SU-DHL-6 (cell line): ENCODE measurements at regions not wholly inside any gene's neighbourhood (a gene's known extent, or its start where the extent isn't known, plus 50 kb on each side); places are given as distances from the start of the nearest gene placed in this dataset.
A peak's percentile ranks its signal among the peaks of the same experiment; 100 is the strongest.
"Not testable (repeated sequence)": the region's sequence is repeated elsewhere in the genome, so short reads cannot be mapped to it uniquely, and the experiment has no call there.

Experiments used
- H2AFZ ChIP-seq: fragments of 200-600 bp; sonication (generic); 2 replicates; pipeline ENCODE4 v1.6.1; 2014; ENCODE audit warnings: low read depth, mild to moderate bottlenecking, moderate library complexity, mixed read lengths, antibody characterized with exemption, low read length; ENCODE audit not compliant: severe bottlenecking
- H3F3A ChIP-seq: fragments of 200-600 bp; shearing (Covaris generic); 2 replicates; pipeline ENCODE4 v1.6.0; 2016; ENCODE audit warnings: antibody characterized with exemption, mild to moderate bottlenecking; ENCODE audit not compliant: insufficient read depth
- H3K27ac ChIP-seq: fragments of 200-600 bp; sonication (generic); 2 replicates; pipeline ENCODE4 v1.5.1; 2016; ENCODE audit warnings: low read depth, mild to moderate bottlenecking, low read length, moderate library complexity, mixed read lengths
- H3K27me3 ChIP-seq: fragments of 200-600 bp; sonication (generic), shearing (Covaris generic); 2 replicates; pipeline ENCODE4 v1.6.0; 2014; ENCODE audit warnings: mild to moderate bottlenecking, low read length
- H3K36me3 ChIP-seq: fragments of 200-600 bp; sonication (generic); 2 replicates; pipeline ENCODE4 v1.6.1; 2014; ENCODE audit warnings: mild to moderate bottlenecking, low read length, mixed read lengths
- H3K4me2 ChIP-seq: fragments of 300-600, 200-600 bp; shearing (Covaris generic), sonication (generic); 2 replicates; pipeline ENCODE4 v1.6.0; 2014; ENCODE audit warnings: low read length, low read depth, mild to moderate bottlenecking; ENCODE audit not compliant: poor library complexity, severe bottlenecking
- H3K4me3 ChIP-seq: fragments of 200-600 bp; sonication (generic); 2 replicates; pipeline ENCODE4 v1.5.1; 2014; ENCODE audit warnings: antibody characterized with exemption, low read length, mild to moderate bottlenecking, mixed read lengths; ENCODE audit not compliant: insufficient read depth, poor library complexity, severe bottlenecking
- H3K79me2 ChIP-seq: fragments of 200-600 bp; sonication (generic); 2 replicates; pipeline ENCODE4 v1.6.1; 2014; ENCODE audit warnings: mild to moderate bottlenecking, low read length, moderate library complexity; ENCODE audit not compliant: insufficient read depth
- H3K9ac ChIP-seq: fragments of 200-600 bp; sonication (generic); 2 replicates; pipeline ENCODE4 v1.7.0; 2014; ENCODE audit warnings: mild to moderate bottlenecking, low read length
- H3K9me2 ChIP-seq: fragments of 200-600 bp; sonication (generic); replicated peaks from 2 replicates; pipeline ENCODE4 v1.6.1; 2014; ENCODE audit warnings: low read length; ENCODE audit not compliant: insufficient read depth
- H3K9me3 ChIP-seq: fragments of 200-600 bp; sonication (generic); 2 replicates; pipeline ENCODE4 v1.6.1; 2014; ENCODE audit warnings: low read length, mixed read lengths; ENCODE audit not compliant: insufficient read depth
- H4K20me1 ChIP-seq: fragments of 200-600 bp; sonication (generic); 2 replicates; pipeline ENCODE4 v1.6.1; 2014; ENCODE audit warnings: low read depth, mild to moderate bottlenecking, antibody characterized with exemption, low read length, moderate library complexity, mixed read lengths
- EZH2phosphoT487 ChIP-seq: fragments of 200-600 bp; sonication (generic), shearing (Covaris generic); conservative IDR thresholded peaks from 2 replicates; pipeline ENCODE4 v1.6.1; 2018; ENCODE audit warnings: mild to moderate bottlenecking, antibody characterized with exemption, low read length, moderate library complexity, mixed read lengths
- TF ChIP-seq, protein P1 (sequence below): fragments of 200-600 bp; sonication (generic); IDR thresholded peaks from one replicate; pipeline ENCODE4 v1.5.1; 2017; ENCODE audit warnings: antibody characterized with exemption, mild to moderate bottlenecking, low read length, moderate library complexity; ENCODE audit not compliant: insufficient read depth, poor library complexity, severe bottlenecking

DNA sequence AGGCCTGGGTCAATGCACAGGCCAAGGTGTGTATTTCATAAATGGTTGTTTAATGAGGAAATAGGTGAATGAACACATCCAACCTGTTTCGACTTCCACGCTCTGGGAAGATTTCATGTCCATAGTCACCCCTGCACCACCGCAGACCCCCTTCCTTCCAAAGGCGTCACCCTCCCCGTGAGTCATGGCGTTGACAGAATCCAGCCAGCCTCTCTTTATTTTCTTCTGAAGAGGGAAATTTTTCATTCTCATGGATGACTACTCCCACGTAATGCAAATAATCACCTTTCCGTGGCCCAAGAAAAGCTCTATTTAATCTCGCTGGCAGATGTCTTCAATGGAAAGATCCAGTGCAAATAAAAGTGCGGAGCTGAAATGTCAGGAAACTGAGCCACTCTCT is 75.3 kb upstream of the FOXK1 start:
- Histone ChIP-seq H3K36me3 (no peaks in the 10 kb centered on the region), H3K9me3 (no peaks in the 10 kb centered on the region), H3K79me2 (no peaks in the 10 kb centered on the region), H3K4me2 (no peak overlapping the region), H3K27ac (no peak overlapping the region), H3K9me2 (no peaks in the 10 kb centered on the region), H3K4me3 (no peak overlapping the region), H2AFZ (no peak overlapping the region), H3K27me3 (no peaks in the 10 kb centered on the region), H3F3A (no peaks in the 10 kb centered on the region), H4K20me1 (no peaks in the 10 kb centered on the region), H3K9ac (no peak overlapping the region)
- no peak for TF ChIP-seq EZH2phosphoT487
- TF ChIP-seq, protein P1, sequence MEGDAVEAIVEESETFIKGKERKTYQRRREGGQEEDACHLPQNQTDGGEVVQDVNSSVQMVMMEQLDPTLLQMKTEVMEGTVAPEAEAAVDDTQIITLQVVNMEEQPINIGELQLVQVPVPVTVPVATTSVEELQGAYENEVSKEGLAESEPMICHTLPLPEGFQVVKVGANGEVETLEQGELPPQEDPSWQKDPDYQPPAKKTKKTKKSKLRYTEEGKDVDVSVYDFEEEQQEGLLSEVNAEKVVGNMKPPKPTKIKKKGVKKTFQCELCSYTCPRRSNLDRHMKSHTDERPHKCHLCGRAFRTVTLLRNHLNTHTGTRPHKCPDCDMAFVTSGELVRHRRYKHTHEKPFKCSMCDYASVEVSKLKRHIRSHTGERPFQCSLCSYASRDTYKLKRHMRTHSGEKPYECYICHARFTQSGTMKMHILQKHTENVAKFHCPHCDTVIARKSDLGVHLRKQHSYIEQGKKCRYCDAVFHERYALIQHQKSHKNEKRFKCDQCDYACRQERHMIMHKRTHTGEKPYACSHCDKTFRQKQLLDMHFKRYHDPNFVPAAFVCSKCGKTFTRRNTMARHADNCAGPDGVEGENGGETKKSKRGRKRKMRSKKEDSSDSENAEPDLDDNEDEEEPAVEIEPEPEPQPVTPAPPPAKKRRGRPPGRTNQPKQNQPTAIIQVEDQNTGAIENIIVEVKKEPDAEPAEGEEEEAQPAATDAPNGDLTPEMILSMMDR: no peak

DNA sequence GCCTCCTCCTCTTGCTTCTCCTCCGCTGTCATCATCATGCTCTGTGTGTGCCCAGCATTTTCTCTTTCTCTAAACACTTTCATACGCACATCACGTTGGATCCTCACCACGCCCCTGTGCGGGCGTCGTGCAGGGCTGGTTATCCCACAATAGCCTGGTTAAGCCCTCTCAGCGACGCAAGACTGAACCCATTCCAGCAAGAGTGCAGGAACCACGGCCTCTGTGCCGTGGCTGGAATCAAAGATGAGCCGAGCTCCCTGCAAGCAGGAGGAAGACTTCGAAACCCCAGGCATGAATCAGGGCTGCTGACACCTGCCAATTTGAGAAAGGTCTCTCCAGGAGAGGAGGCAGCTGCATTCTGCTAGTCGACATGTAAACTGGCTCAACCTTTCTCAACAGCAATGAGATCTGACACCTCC is 74.8 kb upstream of the FOXK1 start:
- no peak for TF ChIP-seq EZH2phosphoT487
- TF ChIP-seq, protein P1: no peak
- Histone ChIP-seq H2AFZ (no peak overlapping the region), H3F3A (no peaks in the 10 kb centered on the region), H3K9me3 (no peaks in the 10 kb centered on the region), H4K20me1 (no peaks in the 10 kb centered on the region), H3K4me2 (no peak overlapping the region), H3K27ac (no peak overlapping the region), H3K4me3 (no peak overlapping the region), H3K36me3 (no peaks in the 10 kb centered on the region), H3K9me2 (no peaks in the 10 kb centered on the region), H3K27me3 (no peaks in the 10 kb centered on the region), H3K9ac (no peak overlapping the region), H3K79me2 (no peaks in the 10 kb centered on the region)

DNA sequence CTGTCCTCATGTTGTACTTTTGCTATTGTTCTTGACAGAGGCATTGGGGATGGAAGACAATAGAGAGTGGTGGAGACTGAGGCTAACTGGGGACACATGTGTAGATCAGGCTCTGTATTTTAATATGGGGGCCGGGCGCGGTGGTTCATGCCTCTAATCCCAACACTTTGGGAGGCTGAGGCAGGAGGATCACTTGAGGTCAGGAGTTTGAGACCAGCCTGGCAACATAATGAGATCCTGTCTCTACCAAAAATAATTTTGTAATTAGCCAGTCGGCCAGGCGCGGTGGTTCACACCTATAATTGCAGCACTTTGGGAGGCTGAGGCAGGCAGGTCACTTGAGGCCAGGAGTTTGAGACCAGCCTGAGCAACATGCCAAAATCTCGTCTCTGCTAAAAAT is 72.5 kb upstream of the FOXK1 start:
- not testable (repeated sequence) for H3K4me3 ChIP-seq, H3K9ac ChIP-seq, H3K9me3 ChIP-seq, H3K79me2 ChIP-seq, H2AFZ ChIP-seq, H3K27me3 ChIP-seq, H4K20me1 ChIP-seq, H3K4me2 ChIP-seq, H3K36me3 ChIP-seq, H3K27ac ChIP-seq, H3K9me2 ChIP-seq, H3F3A ChIP-seq

DNA sequence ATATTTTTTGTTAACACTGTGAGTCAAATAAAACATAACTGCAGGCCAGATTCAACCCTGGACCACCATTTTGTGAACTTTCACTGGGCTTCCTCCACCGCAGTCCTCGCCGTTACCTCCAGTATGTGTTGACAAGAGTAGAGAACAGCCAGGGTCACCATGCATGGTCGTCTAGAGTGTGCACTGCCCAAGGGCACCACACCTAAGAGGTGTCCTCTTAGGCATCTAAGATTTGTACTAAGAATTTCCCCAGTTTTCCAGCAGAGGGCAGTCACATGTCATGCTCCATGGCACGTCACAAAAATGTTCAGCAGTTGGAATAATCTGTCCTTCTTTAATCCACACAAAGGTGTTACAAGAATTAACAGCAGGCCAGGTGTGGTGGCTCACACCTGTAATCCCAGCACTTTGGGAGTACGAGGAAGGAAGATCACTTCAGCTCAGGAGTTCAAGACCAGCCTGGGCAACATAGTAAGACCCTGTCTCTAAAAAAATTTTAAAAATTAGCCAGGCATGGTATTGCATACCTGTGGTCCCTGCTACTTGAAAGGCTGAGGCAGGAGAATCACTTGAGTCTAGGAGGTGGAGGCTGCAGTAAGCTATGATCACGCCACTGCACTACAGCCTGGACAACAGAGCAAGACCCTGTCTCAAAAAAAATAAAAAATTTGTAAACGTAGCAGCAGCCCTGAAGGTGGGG is 71.2 kb upstream of the FOXK1 start:
- Histone ChIP-seq H3K9me3 (no peaks in the 10 kb centered on the region), H3K4me3 (no peak overlapping the region), H3K9ac (no peak overlapping the region), H3K4me2 (no peak overlapping the region), H3K27me3 (no peaks in the 10 kb centered on the region), H3K27ac (no peak overlapping the region), H3F3A (no peaks in the 10 kb centered on the region), H4K20me1 (no peaks in the 10 kb centered on the region), H3K9me2 (no peaks in the 10 kb centered on the region), H2AFZ (no peak overlapping the region), H3K79me2 (no peaks in the 10 kb centered on the region), H3K36me3 (no peaks in the 10 kb centered on the region)
- no peak for TF ChIP-seq EZH2phosphoT487
- TF ChIP-seq, protein P1: peak; percentile 79
